HUES64 (cell line): ENCODE measurements at regions not wholly inside any gene's neighbourhood (a gene's known extent, or its start where the extent isn't known, plus 50 kb on each side); places are given as distances from the start of the nearest gene placed in this dataset.

Experiments used
- H3K27ac ChIP-seq: 2 replicates; pipeline ENCODE4 v1.7.0; 2013; ENCODE audit warnings: low read depth, low read length, inconsistent platforms
- H3K27me3 ChIP-seq: 2 replicates; pipeline ENCODE4 v1.6.1; 2013; ENCODE audit warnings: mild to moderate bottlenecking, low read length; ENCODE audit not compliant: insufficient read depth
- H3K36me3 ChIP-seq: 2 replicates; pipeline ENCODE4 v1.6.1; 2013; ENCODE audit warnings: mild to moderate bottlenecking, low read length; ENCODE audit not compliant: insufficient read depth
- H3K4me1 ChIP-seq: 2 replicates; pipeline ENCODE4 v1.6.1; 2013; ENCODE audit warnings: mild to moderate bottlenecking, low read length, moderate library complexity; ENCODE audit not compliant: insufficient read depth
- H3K4me3 ChIP-seq: 2 replicates; pipeline ENCODE4 v1.5.1; 2013; ENCODE audit warnings: mild to moderate bottlenecking, low read length, moderate library complexity
- H3K9ac ChIP-seq: 2 replicates; pipeline ENCODE4 v1.6.1; 2013; ENCODE audit warnings: mild to moderate bottlenecking, low read depth, low read length
- H3K9me3 ChIP-seq: 2 replicates; pipeline ENCODE4 v1.6.1; 2013; ENCODE audit warnings: low read depth, low read length; ENCODE audit not compliant: insufficient read depth
- WGBS: fragments of 150-250, 120-280 bp; methylation state at CpG from one replicate; pipeline ENCODE4 v1.1.7; 2013; ENCODE audit warnings: missing lambda C conversion rate; 5-methylcytosine and 5-hydroxymethylcytosine counted together

GRCh38 chr5:118552146-118552545 lies 436.2 kb downstream of the DTWD2 start:
- Histone ChIP-seq H3K4me3 (no peak overlapping the region), H3K27me3 (no peaks in the 10 kb centered on the region), H3K36me3 (no peaks in the 10 kb centered on the region), H3K9ac (no peak overlapping the region), H3K4me1 (no peaks in the 10 kb centered on the region; the same call in 1 of the 2 replicates), H3K9me3 (no peaks in the 10 kb centered on the region), H3K27ac (no peak overlapping the region)
- WGBS: 100% methylated on average over 1 of the region's 2 CpGs

DNA sequence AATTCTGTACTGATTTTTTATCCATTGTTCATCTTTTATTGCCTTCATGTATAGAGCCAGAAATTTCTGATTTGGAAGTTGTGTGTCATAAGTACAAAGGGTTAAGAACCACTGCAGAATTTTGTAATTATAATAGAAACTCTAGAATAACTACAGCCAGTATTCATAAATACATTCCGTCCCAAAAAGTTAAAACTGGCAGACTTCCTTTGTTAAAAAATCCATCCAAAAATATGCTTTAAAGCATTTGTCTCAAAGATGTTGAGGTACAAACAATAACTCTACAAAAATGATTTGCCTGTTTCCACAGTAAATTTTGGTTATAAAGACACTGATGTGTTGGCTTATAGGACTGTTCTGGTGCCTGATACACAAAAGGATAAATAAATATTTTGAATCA lies 436.6 kb downstream of the DTWD2 start:
- Histone ChIP-seq H3K36me3 (no peaks in the 10 kb centered on the region), H3K9me3 (no peaks in the 10 kb centered on the region), H3K9ac (no peak overlapping the region), H3K27me3 (no peaks in the 10 kb centered on the region), H3K27ac (no peak overlapping the region), H3K4me1 (no peaks in the 10 kb centered on the region; the same call in 1 of the 2 replicates), H3K4me3 (no peak overlapping the region)
- WGBS: 100% methylated on average over 1 of the region's 1 CpG

DNA sequence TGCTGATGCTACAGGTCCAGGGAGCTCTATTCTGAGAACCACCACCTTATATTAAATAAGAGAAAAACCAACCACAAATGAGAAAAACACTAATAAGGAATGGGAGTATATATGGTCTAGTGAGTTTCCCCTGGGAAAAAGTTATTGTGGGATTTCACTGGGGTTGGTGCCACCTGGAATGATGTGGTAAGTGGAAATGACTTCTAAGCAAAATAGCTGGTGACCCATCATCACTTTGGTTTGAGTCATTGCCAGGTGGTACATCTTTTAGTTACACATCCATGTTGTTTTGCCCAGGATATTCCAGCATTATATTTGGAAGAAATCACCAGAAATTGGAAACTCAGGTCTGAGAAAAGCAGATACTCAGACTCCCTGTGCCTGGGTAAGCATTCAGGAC lies 437.3 kb downstream of the DTWD2 start:
- no peaks in the 10 kb centered on the region; the same call in 1 of the 2 replicates for H3K4me1 ChIP-seq
- H3K4me3 ChIP-seq: no peak overlapping the region

GRCh38 chr5:118548761-118549720 lies 439.3 kb downstream of the DTWD2 start:
- H3K9me3 ChIP-seq: no peaks in the 10 kb centered on the region
- no peaks in the 10 kb centered on the region for H3K27me3 ChIP-seq
- WGBS: 79% methylated on average over 2 of the region's 2 CpGs
- no peaks in the 10 kb centered on the region for H3K36me3 ChIP-seq
- H3K27ac ChIP-seq: no peak overlapping the region
- H3K9ac ChIP-seq: no peak overlapping the region
- H3K4me1 ChIP-seq: no peaks in the 10 kb centered on the region; the same call in 1 of the 2 replicates
- no peak overlapping the region for H3K4me3 ChIP-seq

More for the DNA sequence above, 437.3 kb downstream of the DTWD2 start:
- Histone ChIP-seq H3K27me3 (no peaks in the 10 kb centered on the region), H3K27ac (no peak overlapping the region), H3K9me3 (no peaks in the 10 kb centered on the region), H3K36me3 (no peaks in the 10 kb centered on the region), H3K9ac (no peak overlapping the region)

DNA sequence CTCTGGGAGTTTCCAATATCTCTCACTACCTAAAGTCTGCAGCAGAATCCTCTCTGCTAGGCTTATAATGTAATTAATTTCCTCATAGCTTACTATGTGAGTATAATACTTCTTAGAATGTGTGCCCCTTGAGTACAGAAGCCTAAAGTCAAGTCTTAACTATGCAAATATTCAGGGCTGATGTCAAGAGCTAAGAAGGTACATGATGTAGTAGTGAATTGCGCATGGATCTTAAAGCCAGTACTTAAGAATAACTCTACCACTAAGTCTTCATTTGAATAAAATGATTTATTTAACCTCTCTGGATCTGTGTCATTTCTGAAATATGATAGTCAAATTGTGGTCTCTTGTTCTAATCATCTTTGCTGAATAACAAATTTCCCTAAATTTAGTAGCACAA lies 442.9 kb downstream of the DTWD2 start:
- H3K9ac ChIP-seq: no peak overlapping the region
- H3K27me3 ChIP-seq: no peaks in the 10 kb centered on the region
- H3K27ac ChIP-seq: no peak overlapping the region
- no peaks in the 10 kb centered on the region; the same call in 1 of the 2 replicates for H3K36me3 ChIP-seq
- WGBS: no CpG with 5 or more reads among the region's 1 CpG
- no peaks in the 10 kb centered on the region; the same call in 1 of the 2 replicates for H3K4me1 ChIP-seq
- H3K4me3 ChIP-seq: no peak overlapping the region
- H3K9me3 ChIP-seq: peaks cover 16% of the 10 kb centered on the region

DNA sequence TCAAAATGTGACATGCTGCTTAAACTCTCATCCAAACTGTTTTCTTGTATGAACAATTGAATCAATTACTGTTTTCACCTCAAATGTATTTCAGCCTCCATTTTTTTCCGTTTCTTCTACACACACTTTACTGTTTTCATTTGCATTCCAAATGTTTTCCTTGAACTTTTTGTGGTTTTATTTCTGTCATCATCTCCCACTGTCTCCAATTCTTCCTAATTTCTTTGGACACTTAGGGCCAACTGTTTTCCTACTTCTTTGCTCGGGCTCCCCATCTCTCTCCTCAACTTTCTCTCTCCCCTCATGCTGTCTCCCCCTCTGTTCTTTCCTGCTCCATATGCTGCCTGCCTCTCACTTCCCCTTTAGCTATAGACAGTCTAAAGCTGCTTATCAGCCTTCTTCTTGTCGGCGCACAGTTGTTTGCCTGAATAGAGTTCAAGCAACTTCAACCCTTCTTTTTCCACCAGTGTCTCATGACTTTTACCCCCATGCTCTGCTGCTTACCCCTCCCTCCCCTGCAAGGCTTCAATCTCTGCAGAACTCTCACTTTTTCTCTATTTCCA lies 443.4 kb downstream of the DTWD2 start:
- H3K9ac ChIP-seq: no peak overlapping the region
- 91% methylated on average over 4 of the region's 4 CpGs for WGBS
- H3K36me3 ChIP-seq: no peaks in the 10 kb centered on the region; the same call in 1 of the 2 replicates
- no peaks in the 10 kb centered on the region; the same call in 1 of the 2 replicates for H3K4me1 ChIP-seq
- H3K27me3 ChIP-seq: no peaks in the 10 kb centered on the region
- no peak overlapping the region for H3K27ac ChIP-seq
- H3K9me3 ChIP-seq: peaks cover 21% of the 10 kb centered on the region
- H3K4me3 ChIP-seq: no peak overlapping the region

DNA sequence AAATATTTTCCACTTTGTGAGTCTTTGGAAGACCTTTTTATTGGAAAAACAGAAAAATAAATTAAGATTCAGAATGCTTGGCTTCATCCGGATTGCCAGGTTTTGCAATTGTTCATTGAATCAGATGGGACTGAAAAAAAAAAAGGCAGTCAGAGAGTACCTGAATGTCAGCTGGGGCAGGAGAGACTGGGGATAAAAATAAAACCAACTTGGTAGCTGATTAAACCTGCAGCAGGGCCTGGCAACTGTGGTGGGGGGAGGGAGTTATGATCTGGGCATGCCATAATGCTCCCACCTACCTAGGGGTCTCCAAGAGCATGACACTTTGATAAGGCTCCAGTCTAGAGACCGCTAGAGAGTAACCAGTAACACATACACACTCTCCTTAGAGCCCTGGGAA lies 454.4 kb downstream of the DTWD2 start:
- H3K9ac ChIP-seq: no peak overlapping the region
- no peaks in the 10 kb centered on the region for H3K36me3 ChIP-seq
- H3K27me3 ChIP-seq: no peaks in the 10 kb centered on the region
- 0 out of 2 replicates have a peak, but pooled peaks cover 2% of the 10 kb centered on the region for H3K9me3 ChIP-seq
- H3K27ac ChIP-seq: no peak overlapping the region
- peaks cover 13% of the 10 kb centered on the region for H3K4me1 ChIP-seq
- H3K4me3 ChIP-seq: no peak overlapping the region
- WGBS: 92% methylated on average over 2 of the region's 2 CpGs

DNA sequence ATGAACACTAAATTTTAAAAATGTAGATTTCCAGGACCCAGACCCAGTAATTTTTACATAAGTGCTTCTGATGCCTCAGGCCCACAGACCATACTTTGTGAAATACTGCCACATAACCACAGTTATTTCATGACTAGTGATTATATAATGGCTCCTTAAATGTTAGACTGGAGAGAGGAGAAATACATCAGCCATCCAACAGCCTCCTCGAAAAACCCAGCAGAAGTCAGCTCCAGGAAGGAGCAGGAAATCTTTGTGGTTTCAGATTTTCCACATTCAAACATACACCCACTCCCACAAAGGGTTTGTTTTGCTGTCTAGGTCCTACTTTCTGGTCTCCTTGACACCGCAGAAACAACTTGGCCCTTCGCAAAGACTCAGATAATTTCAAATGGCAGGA lies 455.2 kb downstream of the DTWD2 start:
- Histone ChIP-seq H3K9me3 (no peaks in the 10 kb centered on the region), H3K4me1 (peaks cover 13% of the 10 kb centered on the region), H3K27ac (no peak overlapping the region), H3K9ac (no peak overlapping the region), H3K4me3 (no peak overlapping the region), H3K27me3 (no peaks in the 10 kb centered on the region), H3K36me3 (no peaks in the 10 kb centered on the region)
- WGBS: over 99% methylated on average over 3 of the region's 3 CpGs

DNA sequence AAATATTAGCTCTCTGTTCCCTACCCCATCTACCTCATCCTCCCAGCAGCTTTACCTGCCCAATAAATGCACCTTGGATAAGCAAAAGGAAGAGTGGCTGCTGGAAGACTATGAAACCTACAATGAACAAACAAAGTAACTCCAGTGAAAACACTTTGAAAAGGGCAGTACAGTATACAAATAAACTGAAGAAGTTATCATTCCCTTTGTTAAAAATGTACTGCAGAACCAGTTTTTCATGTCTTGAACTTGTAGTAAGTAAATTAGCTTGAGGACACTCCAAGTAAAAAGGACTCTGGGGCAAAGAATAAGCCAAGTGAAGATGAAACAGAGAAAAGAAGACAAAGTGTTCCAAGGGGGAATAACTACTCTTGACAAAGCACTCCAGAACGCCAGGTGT lies 457.1 kb downstream of the DTWD2 start:
- WGBS: 89% methylated on average over 1 of the region's 1 CpG
- H3K4me1 ChIP-seq: peaks cover 13% of the 10 kb centered on the region

DNA sequence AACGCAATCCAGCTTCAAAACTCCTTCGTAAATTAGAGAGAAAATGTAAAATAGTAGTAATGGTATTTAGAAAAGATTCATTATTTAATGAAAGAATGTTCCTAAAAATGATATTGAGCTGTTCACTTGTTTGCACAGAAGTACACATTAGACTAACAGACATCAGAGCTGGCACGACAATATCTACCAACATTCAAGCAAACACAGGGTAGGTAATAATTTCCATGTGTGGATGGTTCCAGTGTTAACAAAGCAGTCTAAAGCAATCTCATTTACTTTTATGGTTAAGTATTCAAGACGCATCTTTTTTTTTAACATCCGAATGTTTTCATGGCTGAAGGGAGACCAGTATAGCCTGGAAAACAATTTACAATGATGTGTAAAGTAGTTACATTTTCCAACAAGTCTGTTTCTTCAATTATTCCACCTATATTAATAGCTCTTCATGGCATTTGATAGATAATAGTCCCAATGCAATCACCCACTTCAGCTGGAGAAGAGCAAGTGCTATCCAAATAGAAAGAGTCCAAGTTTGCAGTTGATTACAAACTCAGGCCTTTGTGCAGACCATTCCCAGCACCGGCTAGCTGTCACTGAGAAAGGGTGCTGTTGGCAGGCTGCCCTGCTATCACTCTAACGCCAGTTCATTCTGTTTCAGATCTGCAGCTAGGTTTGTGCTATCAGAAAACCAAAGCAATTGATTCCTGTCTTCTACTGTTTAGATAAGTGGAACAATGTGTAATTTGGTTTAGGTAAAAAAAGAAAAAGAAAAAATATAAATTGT lies 458.8 kb downstream of the DTWD2 start:
- 97% methylated on average over 6 of the region's 7 CpGs for WGBS
- H3K4me1 ChIP-seq: peaks cover 21% of the 10 kb centered on the region
- H3K4me3 ChIP-seq: no peak overlapping the region

More for the DNA sequence above, 457.1 kb downstream of the DTWD2 start:
- no peaks in the 10 kb centered on the region for H3K27me3 ChIP-seq
- no peaks in the 10 kb centered on the region for H3K36me3 ChIP-seq
- H3K4me3 ChIP-seq: no peak overlapping the region
- no peak overlapping the region for H3K27ac ChIP-seq
- no peak overlapping the region for H3K9ac ChIP-seq
- no peaks in the 10 kb centered on the region for H3K9me3 ChIP-seq

GRCh38 chr5:118522626-118523025 lies 465.7 kb downstream of the DTWD2 start:
- Histone ChIP-seq H3K4me3 (no peak overlapping the region), H3K4me1 (peaks cover 8% of the 10 kb centered on the region), H3K9me3 (no peaks in the 10 kb centered on the region), H3K36me3 (no peaks in the 10 kb centered on the region), H3K27me3 (no peaks in the 10 kb centered on the region), H3K27ac (no peak overlapping the region), H3K9ac (no peak overlapping the region)

More for the DNA sequence above, 458.8 kb downstream of the DTWD2 start:
- Histone ChIP-seq H3K9me3 (no peaks in the 10 kb centered on the region), H3K27me3 (no peaks in the 10 kb centered on the region), H3K27ac (no peak overlapping the region), H3K9ac (no peak overlapping the region), H3K36me3 (no peaks in the 10 kb centered on the region)
